ENCODE measurements at regions not wholly inside any gene's neighbourhood (a gene's known extent, or its start where the extent isn't known, plus 50 kb on each side); places are given as distances from the start of the nearest gene placed in this dataset.
"Not testable (repeated sequence)": the region's sequence is repeated elsewhere in the genome, so short reads cannot be mapped to it uniquely, and the experiment has no call there.

DNA sequence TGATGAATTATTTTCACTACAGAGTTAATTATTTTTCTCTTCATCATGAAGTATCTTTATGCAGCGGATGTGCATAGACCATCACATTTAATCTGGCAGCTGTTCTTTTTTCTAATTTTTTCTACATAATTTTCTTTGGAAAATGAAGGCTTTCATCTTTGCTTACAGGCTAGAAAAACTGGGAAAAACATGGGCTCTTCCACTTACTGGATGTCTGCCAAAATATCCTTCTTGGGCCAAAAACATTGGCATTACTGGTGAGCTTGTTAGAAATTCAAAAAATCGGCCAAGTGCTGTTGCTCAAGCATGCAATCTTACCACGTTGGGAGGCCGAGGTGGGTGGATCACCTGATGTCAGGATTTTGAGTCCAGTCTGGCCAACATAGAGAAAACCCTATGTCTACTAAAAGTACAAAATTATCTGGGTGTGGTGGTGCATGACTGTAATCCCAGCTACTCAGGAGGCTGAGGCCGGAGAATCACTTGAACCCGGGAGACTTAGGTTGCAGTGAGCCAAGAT is 176.8 kb downstream of the ZNF737 start:
- no peak overlapping the region for H2BK120ac ChIP-seq (ENCODE audit: insufficient read depth, low read length, poor library complexity)
- H4K91ac ChIP-seq (ENCODE audit: low read depth, low read length), result no peak overlapping the region
- no peak overlapping the region for H3K4ac ChIP-seq (ENCODE audit: low read depth, low read length)
- no peak overlapping the region for H2BK12ac ChIP-seq (ENCODE audit: low read length)
- no peak overlapping the region for H3K27ac ChIP-seq (ENCODE audit: low read depth, low read length)
- no peaks in the 10 kb centered on the region for H3K79me1 ChIP-seq (ENCODE audit: low read length)
- no CpG with 5 or more reads among the region's 6 CpGs for WGBS (ENCODE audit: extremely low coverage, insufficient coverage, insufficient read length)
- H2AK5ac ChIP-seq (ENCODE audit: low read length), result no peak overlapping the region
- no peak overlapping the region for H3K4me3 ChIP-seq (ENCODE audit: low read depth, low read length)
- H3K9me3 ChIP-seq (ENCODE audit: insufficient read depth, low read depth, low read length), result no peaks in the 10 kb centered on the region
- DNase-seq, result no peak
- H4K12ac ChIP-seq (ENCODE audit: low read depth, low read length), result no peak overlapping the region
- H3K27me3 ChIP-seq (ENCODE audit: insufficient read depth, low read length), result no peaks in the 10 kb centered on the region
- no peak overlapping the region for H3K9ac ChIP-seq (ENCODE audit: low read length)
- H3K23ac ChIP-seq (ENCODE audit: low read length), result no peak overlapping the region
- H4K8ac ChIP-seq (ENCODE audit: low read depth, low read length), result peak overlapping the region; percentile 10
- H2BK5ac ChIP-seq (ENCODE audit: low read depth, low read length, poor library complexity), result no peak overlapping the region
- peaks cover 0 to 2% of the 10 kb centered on the region in 2 experiments for H3K4me1 ChIP-seq (ENCODE audit: control insufficient read depth in 1 of 2, insufficient read depth in 2 of 2, low read length in 2 of 2)
- peak overlapping the region; percentile 53 for H3K18ac ChIP-seq (ENCODE audit: low read length)
- no peaks in the 10 kb centered on the region for H3K36me3 ChIP-seq (ENCODE audit: control insufficient read depth in 1 of 2, insufficient read depth in 2 of 2, low read length in 2 of 2)
- no peak overlapping the region for H3K14ac ChIP-seq (ENCODE audit: low read length)
- H2AFZ ChIP-seq (ENCODE audit: insufficient read depth, low read length, poor library complexity), result no peak overlapping the region
- no peak overlapping the region for H3K4me2 ChIP-seq (ENCODE audit: low read length)
- no peaks in the 10 kb centered on the region for H3K79me2 ChIP-seq (ENCODE audit: control insufficient read depth, insufficient read depth, low read length, poor library complexity)

DNA sequence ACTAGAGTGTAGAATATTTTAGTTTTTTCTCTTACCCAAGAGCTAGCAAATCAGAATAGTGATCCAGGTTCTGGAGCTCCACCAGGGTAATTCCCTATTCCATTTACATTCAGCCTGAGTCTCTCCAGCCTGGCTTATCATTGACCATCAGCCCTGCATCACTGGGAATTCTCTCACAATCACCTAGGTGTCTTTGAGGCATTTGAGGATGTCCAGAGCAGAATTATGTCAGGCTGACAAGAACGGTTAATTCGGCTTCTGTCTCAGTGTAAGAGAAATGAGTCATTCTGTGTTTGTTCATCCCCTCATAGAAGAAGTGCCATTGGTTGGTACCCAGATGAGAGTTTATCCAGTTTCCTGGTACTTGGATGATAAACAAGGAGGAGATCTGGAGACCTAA is 180.5 kb downstream of the ZNF737 start:
- peaks cover 0 to 2% of the 10 kb centered on the region in 2 experiments for H3K4me1 ChIP-seq (ENCODE audit: control insufficient read depth in 1 of 2, insufficient read depth in 2 of 2, low read length in 2 of 2)
- no peak overlapping the region for H4K8ac ChIP-seq (ENCODE audit: low read depth, low read length)
- no peaks in the 10 kb centered on the region for H3K27me3 ChIP-seq (ENCODE audit: insufficient read depth, low read length)
- H2BK12ac ChIP-seq (ENCODE audit: low read length), result no peak overlapping the region
- no peaks in the 10 kb centered on the region for H3K9me3 ChIP-seq (ENCODE audit: insufficient read depth, low read depth, low read length)
- H3K4me2 ChIP-seq (ENCODE audit: low read length), result no peak overlapping the region
- DNase-seq, result no peak
- H4K12ac ChIP-seq (ENCODE audit: low read depth, low read length), result no peak overlapping the region
- H3K9ac ChIP-seq (ENCODE audit: low read length), result no peak overlapping the region
- no peaks in the 10 kb centered on the region for H3K79me2 ChIP-seq (ENCODE audit: control insufficient read depth, insufficient read depth, low read length, poor library complexity)
- no peak overlapping the region for H3K18ac ChIP-seq (ENCODE audit: low read length)
- no peak overlapping the region for H2AK5ac ChIP-seq (ENCODE audit: low read length)
- no peak overlapping the region for H3K23ac ChIP-seq (ENCODE audit: low read length)
- no peak overlapping the region for H2BK120ac ChIP-seq (ENCODE audit: insufficient read depth, low read length, poor library complexity)
- no peak overlapping the region for H3K4me3 ChIP-seq (ENCODE audit: low read depth, low read length)
- H3K27ac ChIP-seq (ENCODE audit: low read depth, low read length), result peak overlapping the region; percentile 57
- H3K14ac ChIP-seq (ENCODE audit: low read length), result no peak overlapping the region
- no CpG with 5 or more reads among the region's 2 CpGs for WGBS (ENCODE audit: extremely low coverage, insufficient coverage, insufficient read length)
- H3K36me3 ChIP-seq (ENCODE audit: control insufficient read depth in 1 of 2, insufficient read depth in 2 of 2, low read length in 2 of 2), result no peaks in the 10 kb centered on the region
- no peaks in the 10 kb centered on the region for H3K79me1 ChIP-seq (ENCODE audit: low read length)
- H3K4ac ChIP-seq (ENCODE audit: low read depth, low read length), result no peak overlapping the region
- H2AFZ ChIP-seq (ENCODE audit: insufficient read depth, low read length, poor library complexity), result no peak overlapping the region
- H2BK5ac ChIP-seq (ENCODE audit: low read depth, low read length, poor library complexity), result no peak overlapping the region
- H4K91ac ChIP-seq (ENCODE audit: low read depth, low read length), result no peak overlapping the region

- Histone ChIP-seq H4K12ac (ENCODE audit: low read depth, low read length) (no peak overlapping the region), H4K8ac (ENCODE audit: low read depth, low read length) (no peak overlapping the region), H3K27me3 (ENCODE audit: insufficient read depth, low read length) (no peaks in the 10 kb centered on the region), H2BK5ac (ENCODE audit: low read depth, low read length, poor library complexity) (no peak overlapping the region), H3K14ac (ENCODE audit: low read length) (no peak overlapping the region), H3K23ac (ENCODE audit: low read length) (no peak overlapping the region), H3K4me1 (ENCODE audit: control insufficient read depth in 1 of 2, insufficient read depth in 2 of 2, low read length in 2 of 2) (peaks cover 9% of the 10 kb centered on the region in 2 experiments), H3K36me3 (ENCODE audit: control insufficient read depth in 1 of 2, insufficient read depth in 2 of 2, low read length in 2 of 2) (peaks cover 0 to 2% of the 10 kb centered on the region in 2 experiments), H3K4me2 (ENCODE audit: low read length) (no peak overlapping the region), H3K9me3 (ENCODE audit: insufficient read depth, low read depth, low read length) (no peaks in the 10 kb centered on the region), H2BK12ac (ENCODE audit: low read length) (no peak overlapping the region), H2AFZ (ENCODE audit: insufficient read depth, low read length, poor library complexity) (no peak overlapping the region), H3K9ac (ENCODE audit: low read length) (no peak overlapping the region), H3K4me3 (ENCODE audit: low read depth, low read length) (no peak overlapping the region), H2BK120ac (ENCODE audit: insufficient read depth, low read length, poor library complexity) (no peak overlapping the region), H3K79me1 (ENCODE audit: low read length) (peaks cover 9% of the 10 kb centered on the region), H3K27ac (ENCODE audit: low read depth, low read length) (no peak overlapping the region), H3K4ac (ENCODE audit: low read depth, low read length) (no peak overlapping the region), H3K18ac (ENCODE audit: low read length) (no peak overlapping the region), H4K91ac (ENCODE audit: low read depth, low read length) (no peak overlapping the region), H2AK5ac (ENCODE audit: low read length) (no peak overlapping the region), H3K79me2 (ENCODE audit: control insufficient read depth, insufficient read depth, low read length, poor library complexity) (no peaks in the 10 kb centered on the region)
- no CpG with 5 or more reads among the region's 6 CpGs for WGBS (ENCODE audit: extremely low coverage, insufficient coverage, insufficient read length)
- DNase-seq, result no peak
Observed at GRCh38 chr19:20371911-20372310, 193.7 kb downstream of the ZNF737 start.

DNA sequence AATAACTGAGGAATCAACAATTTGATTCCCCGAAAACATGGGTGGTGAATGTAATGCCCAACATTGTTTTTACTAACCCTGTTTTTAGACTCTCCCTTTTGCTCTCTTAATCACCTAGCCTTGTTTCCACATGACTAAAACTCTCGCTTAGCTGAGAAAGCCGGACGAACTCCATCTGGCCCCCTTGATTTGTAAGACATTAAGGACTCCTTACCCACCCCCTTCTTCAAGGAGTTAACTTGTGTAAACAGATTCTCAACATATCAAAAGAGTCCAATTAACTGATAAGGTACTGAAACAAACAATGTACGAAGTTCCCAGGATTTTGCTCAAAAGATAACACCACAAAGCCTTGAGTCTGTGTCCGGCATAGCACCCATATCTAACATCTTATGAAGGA is 194.3 kb downstream of the ZNF737 start:
- not testable (repeated sequence) for H2BK12ac ChIP-seq (ENCODE audit: low read length); H3K4me3 ChIP-seq (ENCODE audit: low read depth, low read length); H2AFZ ChIP-seq (ENCODE audit: insufficient read depth, low read length, poor library complexity); H3K27me3 ChIP-seq (ENCODE audit: insufficient read depth, low read length); H3K36me3 ChIP-seq (ENCODE audit: control insufficient read depth in 1 of 2, insufficient read depth in 2 of 2, low read length in 2 of 2); H3K27ac ChIP-seq (ENCODE audit: low read depth, low read length); H3K14ac ChIP-seq (ENCODE audit: low read length); H4K12ac ChIP-seq (ENCODE audit: low read depth, low read length); H2BK5ac ChIP-seq (ENCODE audit: low read depth, low read length, poor library complexity); H3K4ac ChIP-seq (ENCODE audit: low read depth, low read length); H2AK5ac ChIP-seq (ENCODE audit: low read length); H3K23ac ChIP-seq (ENCODE audit: low read length); H3K4me2 ChIP-seq (ENCODE audit: low read length); H3K9ac ChIP-seq (ENCODE audit: low read length); DNase-seq; H3K18ac ChIP-seq (ENCODE audit: low read length); H4K8ac ChIP-seq (ENCODE audit: low read depth, low read length); H3K79me2 ChIP-seq (ENCODE audit: control insufficient read depth, insufficient read depth, low read length, poor library complexity); H2BK120ac ChIP-seq (ENCODE audit: insufficient read depth, low read length, poor library complexity); H3K9me3 ChIP-seq (ENCODE audit: insufficient read depth, low read depth, low read length); H4K91ac ChIP-seq (ENCODE audit: low read depth, low read length)
- no CpG with 5 or more reads among the region's 6 CpGs for WGBS (ENCODE audit: extremely low coverage, insufficient coverage, insufficient read length)
- peaks cover 12 to 13% of the 10 kb centered on the region in 2 experiments for H3K4me1 ChIP-seq (ENCODE audit: control insufficient read depth in 1 of 2, insufficient read depth in 2 of 2, low read length in 2 of 2)
- peaks cover 13% of the 10 kb centered on the region for H3K79me1 ChIP-seq (ENCODE audit: low read length)
